Small intestine (tissue), 7 donors: ENCODE measurements at regions not wholly inside any gene's neighbourhood (a gene's known extent, or its start where the extent isn't known, plus 50 kb on each side); places are given as distances from the start of the nearest gene placed in this dataset.

Experiments used
- DNase-seq, 2 donors: peaks; one replicate each; pipeline versions ENCODE4 v3.0.0 to v3.0.0-alpha.2; 2013
- FAIRE-seq: peaks from 2 replicates; lab custom pipeline; 2012; peaks lifted over from hg19 to GRCh38; lab: Jason Lieb, UNC
- H3K27ac ChIP-seq, 3 donors: one replicate each; pipeline ENCODE4 v1.5.1; 2013; ENCODE audit warnings: low read length in 2 of 3, mild to moderate bottlenecking in 2 of 3, control low read depth in 1 of 3, inconsistent platforms in 1 of 3, low read depth in 1 of 3, moderate library complexity in 1 of 3
- H3K27me3 ChIP-seq, 3 donors: one replicate each; pipeline ENCODE4 v1.6.1; 2013; ENCODE audit warnings: low read length in 3 of 3, inconsistent platforms in 1 of 3; ENCODE audit not compliant: control insufficient read depth in 3 of 3, insufficient read depth in 3 of 3
- H3K36me3 ChIP-seq, 3 donors: one replicate each; pipeline ENCODE4 v1.6.1; 2013; ENCODE audit warnings: low read length in 3 of 3, inconsistent platforms in 1 of 3, low read depth in 1 of 3, mild to moderate bottlenecking in 1 of 3, moderate library complexity in 1 of 3; ENCODE audit not compliant: control insufficient read depth in 3 of 3, insufficient read depth in 2 of 3
- H3K4me1 ChIP-seq, 3 donors: one replicate each; pipeline ENCODE4 v1.6.1; 2013; ENCODE audit warnings: low read length in 2 of 3, inconsistent platforms in 1 of 3, low read depth in 1 of 3, mild to moderate bottlenecking in 1 of 3, moderate library complexity in 1 of 3; ENCODE audit not compliant: control insufficient read depth in 3 of 3, insufficient read depth in 2 of 3
- H3K4me3 ChIP-seq, 3 donors: one replicate each; pipeline ENCODE4 v1.5.1; 2013; ENCODE audit warnings: low read length in 3 of 3, control low read depth in 1 of 3, inconsistent platforms in 1 of 3, low read depth in 1 of 3, mild to moderate bottlenecking in 1 of 3, moderate library complexity in 1 of 3
- H3K9me3 ChIP-seq, 2 donors: one replicate each; pipeline ENCODE4 v1.6.1; 2013; ENCODE audit warnings: low read depth in 1 of 2, low read length in 1 of 2; ENCODE audit not compliant: control insufficient read depth in 2 of 2, insufficient read depth in 1 of 2
- WGBS, 3 donors: extraction: QIAGEN DNeasy Blood & Tissue Kit; methylation state at CpG; one replicate each; pipeline ENCODE4 v1.1.7; 2013; 5-methylcytosine and 5-hydroxymethylcytosine counted together
- donor health status: healthy with polysubstance abuse.
- donor health status: control.
- donor health status: control.
- donor health status: Bipolar disorder and iron deficiency.
- donor health status: healthy.

DNA sequence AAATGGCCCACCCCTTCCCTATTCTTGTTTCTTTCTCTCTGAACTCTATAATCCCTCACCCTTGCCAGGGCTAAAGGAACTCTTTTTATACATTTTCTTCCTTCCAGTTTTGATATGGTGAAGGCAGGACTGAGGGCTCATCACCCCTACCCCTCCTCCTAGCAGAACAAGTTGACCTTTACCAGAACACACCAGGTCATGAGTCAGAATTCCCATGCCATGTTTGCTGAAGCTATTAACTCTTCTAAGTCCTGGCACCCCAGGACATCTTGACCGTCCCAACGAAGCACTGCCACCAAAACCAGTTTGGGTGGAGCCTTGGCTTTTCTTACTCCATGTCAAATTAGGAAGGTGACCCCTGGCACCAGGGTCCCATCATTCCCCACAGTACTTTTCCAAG, 57.5 kb upstream of the DYNLT3 start:
- no peaks in the 10 kb centered on the region for H3K36me3 ChIP-seq
- H3K4me1 ChIP-seq = no peaks in the 10 kb centered on the region
- peaks cover 2 to 11% (median 2%) of the 10 kb centered on the region in 3 donors for H3K27me3 ChIP-seq
- FAIRE-seq (no peak), DNase-seq (no peak)
- H3K4me3 ChIP-seq = no peak overlapping the region
- 47 to 87% (median 59%) methylated on average over 2 of the region's 2 CpGs for WGBS, 3 donors
- H3K9me3 ChIP-seq = no peaks in the 10 kb centered on the region
- no peak overlapping the region for H3K27ac ChIP-seq

DNA sequence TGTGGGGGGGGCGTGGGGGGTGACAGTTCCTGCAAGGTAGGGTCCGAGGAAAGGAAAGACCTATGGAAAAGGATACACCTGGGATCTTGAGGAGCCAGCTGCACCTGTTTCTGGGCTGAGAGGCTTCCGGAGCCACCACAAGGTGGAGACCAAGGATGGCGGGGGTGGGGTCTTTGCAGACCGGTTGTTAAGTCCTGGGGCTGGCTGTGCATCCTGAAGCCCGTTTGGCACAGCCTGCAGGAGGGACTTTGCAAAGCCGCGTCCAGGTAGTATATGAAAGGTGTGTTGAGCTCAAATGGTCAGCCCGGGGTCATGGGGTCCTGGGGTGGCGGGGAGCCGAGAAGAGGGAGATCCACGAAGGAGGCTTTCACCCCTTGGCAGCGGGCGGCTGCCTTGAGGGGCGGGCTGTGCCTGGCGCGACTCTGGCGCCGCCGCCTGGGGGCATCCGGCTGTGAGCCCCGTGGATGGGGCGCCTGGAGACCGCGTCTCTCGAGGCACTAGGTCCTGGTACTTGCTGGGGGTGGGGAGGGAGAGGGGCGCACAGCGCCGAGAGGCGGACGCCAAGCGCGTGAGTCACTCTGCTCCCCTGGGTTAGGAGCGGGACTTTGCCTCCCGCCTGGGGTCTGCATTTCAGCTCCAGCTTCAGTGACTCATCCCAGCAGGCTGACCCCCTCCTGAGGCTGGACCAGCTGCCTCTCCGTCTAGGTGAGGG, 58.2 kb upstream of the DYNLT3 start:
- H3K4me3 ChIP-seq = no peak overlapping the region
- no peaks in the 10 kb centered on the region for H3K36me3 ChIP-seq
- DNase-seq (peak in 1 of 2 donors; percentile 25), FAIRE-seq (no peak)
- no peaks in the 10 kb centered on the region for H3K9me3 ChIP-seq
- 3 to 26% (median 16%) methylated on average over 20 to 36 of the region's 36 CpGs for WGBS, 3 donors
- H3K4me1 ChIP-seq = no peaks in the 10 kb centered on the region
- no peak overlapping the region for H3K27ac ChIP-seq
- H3K27me3 ChIP-seq = peaks cover 2 to 11% (median 2%) of the 10 kb centered on the region in 3 donors

DNA sequence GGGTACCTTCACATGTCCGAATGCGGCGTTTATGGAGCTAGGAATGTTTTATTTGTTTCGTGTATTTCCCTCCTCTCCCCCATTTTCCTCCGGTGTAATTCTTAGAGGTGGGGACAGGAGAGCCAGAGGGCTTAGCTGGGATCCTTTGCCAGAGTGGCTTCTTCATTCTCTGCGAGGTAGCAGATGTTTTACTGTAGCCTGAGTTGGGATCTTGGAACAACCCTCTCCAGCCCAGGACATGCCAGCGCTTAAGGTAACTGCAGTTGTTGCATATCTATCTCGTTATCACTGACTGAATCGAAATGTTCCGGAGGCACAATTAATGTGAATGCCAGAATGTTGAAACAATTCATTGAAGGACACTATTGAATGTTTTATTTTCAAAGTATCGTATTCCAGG, 59.0 kb upstream of the DYNLT3 start:
- DNase-seq (no peak), FAIRE-seq (no peak)
- H3K9me3 ChIP-seq = no peaks in the 10 kb centered on the region
- H3K27me3 ChIP-seq = peaks cover 2 to 11% (median 2%) of the 10 kb centered on the region in 3 donors
- no peak overlapping the region for H3K27ac ChIP-seq
- 18 to 47% (median 27%) methylated on average over 11 of the region's 11 CpGs for WGBS, 3 donors
- no peaks in the 10 kb centered on the region for H3K4me1 ChIP-seq
- no peak overlapping the region for H3K4me3 ChIP-seq
- no peaks in the 10 kb centered on the region for H3K36me3 ChIP-seq

DNA sequence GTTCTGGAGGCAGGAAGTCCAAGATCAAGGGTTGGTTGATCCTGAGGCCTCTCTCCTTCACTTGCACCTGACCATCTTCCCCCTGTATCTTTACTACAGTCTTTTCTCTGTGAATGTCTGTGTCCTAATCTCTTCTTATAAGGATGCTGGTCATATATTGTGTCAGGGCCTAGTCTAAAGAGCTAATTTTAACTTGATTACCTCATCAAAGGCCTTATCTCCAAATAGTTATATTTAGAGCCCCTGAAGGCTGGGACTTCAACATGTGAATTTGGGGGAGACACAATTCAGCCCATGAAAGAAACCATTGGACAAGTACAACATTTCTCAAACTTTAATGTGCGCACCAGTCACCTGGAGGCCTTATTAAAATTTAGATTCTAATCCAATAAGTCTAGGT, 62.8 kb upstream of the DYNLT3 start:
- FAIRE-seq = no peak
- no peaks in the 10 kb centered on the region for H3K9me3 ChIP-seq
- DNase-seq = no peak
- H3K27ac ChIP-seq = no peak overlapping the region
- H3K36me3 ChIP-seq = no peaks in the 10 kb centered on the region
- 94 to 100% (median 100%) methylated on average over 1 of the region's 1 CpG for WGBS, 3 donors
- peaks cover 2 to 8% (median 2%) of the 10 kb centered on the region in 3 donors for H3K27me3 ChIP-seq
- no peak overlapping the region for H3K4me3 ChIP-seq
- no peaks in the 10 kb centered on the region for H3K4me1 ChIP-seq

DNA sequence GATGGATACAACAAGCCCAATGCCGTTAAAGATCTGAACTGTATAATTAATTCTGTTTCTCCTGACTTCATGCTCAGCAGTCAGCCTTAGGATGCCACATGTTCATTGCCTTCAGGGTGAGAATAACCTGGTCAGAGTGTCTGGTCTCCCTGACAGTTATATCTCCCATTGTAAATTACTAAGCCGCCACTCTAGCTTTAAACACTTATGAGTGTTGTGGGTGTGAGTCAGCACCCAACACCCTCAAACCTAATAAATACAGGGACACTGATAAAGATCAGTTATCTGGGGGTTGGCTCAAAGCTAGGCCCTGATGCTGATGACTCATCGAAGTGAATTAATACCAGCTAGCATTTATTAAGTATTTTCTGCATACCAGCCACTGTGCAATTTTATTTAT, 64.9 kb upstream of the DYNLT3 start:
- no peak overlapping the region for H3K27ac ChIP-seq
- FAIRE-seq = no peak
- 34 to 55% (median 47%) methylated on average over 3 of the region's 3 CpGs for WGBS, 3 donors
- H3K4me3 ChIP-seq = no peak overlapping the region
- H3K27me3 ChIP-seq = no peaks in the 10 kb centered on the region
- no peaks in the 10 kb centered on the region for H3K36me3 ChIP-seq
- peak in 1 of 2 donors; percentile 52 for DNase-seq
- H3K4me1 ChIP-seq = no peaks in the 10 kb centered on the region
- no peaks in the 10 kb centered on the region for H3K9me3 ChIP-seq

DNA sequence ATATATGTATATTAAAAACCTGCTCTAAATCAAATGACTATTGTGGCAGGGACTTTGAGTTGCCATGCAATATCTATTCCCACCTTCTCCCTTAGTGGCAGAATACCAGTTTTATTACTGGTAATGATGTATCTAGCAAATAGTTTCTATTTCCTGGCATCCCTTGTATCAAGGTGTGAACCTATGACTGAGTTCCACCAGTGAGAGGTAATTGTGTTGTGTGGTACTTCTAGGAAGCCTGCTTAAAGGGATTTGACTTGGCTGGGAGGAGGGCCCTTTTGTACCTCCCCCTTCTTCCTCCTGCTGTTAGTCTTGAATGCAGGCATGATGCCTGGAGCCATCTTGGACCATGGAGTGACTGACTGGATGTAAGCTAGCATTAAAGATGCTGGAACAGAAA, 65.4 kb upstream of the DYNLT3 start:
- no peaks in the 10 kb centered on the region for H3K27me3 ChIP-seq
- H3K4me3 ChIP-seq = no peak overlapping the region
- FAIRE-seq (no peak), DNase-seq (no peak)
- H3K9me3 ChIP-seq = no peaks in the 10 kb centered on the region
- no peaks in the 10 kb centered on the region for H3K4me1 ChIP-seq
- no peak overlapping the region for H3K27ac ChIP-seq
- no peaks in the 10 kb centered on the region for H3K36me3 ChIP-seq

DNA sequence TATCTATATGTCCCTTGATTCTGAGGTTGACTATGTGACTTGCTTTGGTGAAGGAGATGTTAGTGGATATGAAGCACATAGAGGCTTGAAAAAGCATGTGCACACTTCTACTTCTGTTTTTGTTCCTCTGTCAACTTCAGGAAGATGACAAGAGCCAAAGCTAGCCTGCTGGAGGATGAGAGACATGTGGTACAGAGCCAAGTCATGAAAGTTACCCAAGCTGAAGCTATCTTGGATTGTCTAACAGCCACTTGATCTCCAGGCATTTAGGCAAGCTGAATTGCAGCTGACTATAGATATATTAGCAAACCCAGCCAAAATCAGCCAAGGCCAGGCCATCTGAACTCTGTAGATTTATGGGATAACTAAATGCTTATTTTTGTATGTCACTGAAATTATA, 70.8 kb upstream of the DYNLT3 start:
- FAIRE-seq (no peak), DNase-seq (no peak)
- Histone ChIP-seq H3K9me3 (peaks cover 2 to 8% of the 10 kb centered on the region in 2 donors), H3K36me3 (no peaks in the 10 kb centered on the region), H3K27ac (no peak overlapping the region), H3K4me1 (no peaks in the 10 kb centered on the region), H3K4me3 (no peak overlapping the region), H3K27me3 (no peaks in the 10 kb centered on the region)

DNA sequence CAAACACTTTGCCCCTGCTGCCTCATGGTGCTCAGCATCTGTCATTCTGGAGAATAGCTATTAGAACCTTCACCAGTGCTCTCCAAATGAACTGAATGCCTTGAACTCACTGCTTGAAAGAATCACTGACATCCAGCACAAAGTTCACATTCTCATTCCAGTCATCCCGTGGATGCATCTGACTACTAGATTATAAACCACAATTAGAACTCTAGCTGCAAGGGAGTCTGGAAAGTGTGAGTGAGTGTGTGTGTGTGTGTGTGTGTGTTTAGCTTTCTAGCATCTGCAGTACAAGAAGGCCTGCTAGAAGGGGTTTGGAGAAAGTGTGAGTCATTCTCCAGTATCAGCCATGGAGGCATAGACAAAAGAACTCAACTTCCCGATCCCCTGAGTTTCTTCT, 71.3 kb upstream of the DYNLT3 start:
- Histone ChIP-seq H3K36me3 (no peaks in the 10 kb centered on the region), H3K9me3 (peaks cover 2 to 8% of the 10 kb centered on the region in 2 donors), H3K4me3 (no peak overlapping the region), H3K4me1 (no peaks in the 10 kb centered on the region), H3K27me3 (no peaks in the 10 kb centered on the region), H3K27ac (no peak overlapping the region)
- FAIRE-seq (no peak), DNase-seq (no peak)
- 44 to 90% (median 76%) methylated on average over 2 of the region's 2 CpGs for WGBS, 3 donors

DNA sequence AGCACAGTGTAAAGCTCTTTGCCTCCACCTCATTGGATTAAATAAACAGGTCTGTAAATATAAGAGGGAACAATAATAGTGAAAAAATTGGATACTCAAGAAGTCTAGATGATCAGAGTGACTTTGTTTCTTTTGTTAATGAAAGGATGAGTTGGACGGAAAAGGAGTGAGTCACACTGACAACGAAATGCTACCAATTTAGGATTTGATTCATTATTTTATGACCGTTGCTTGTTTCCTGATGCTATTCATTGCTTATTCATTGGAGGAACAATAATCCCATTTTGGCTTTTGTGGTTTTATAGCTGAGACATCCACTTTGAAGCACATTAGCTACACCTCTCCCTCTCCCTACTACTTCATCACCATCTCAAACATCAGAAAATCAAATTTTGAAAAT, 74.4 kb upstream of the DYNLT3 start:
- Histone ChIP-seq H3K27me3 (no peaks in the 10 kb centered on the region), H3K4me1 (no peaks in the 10 kb centered on the region), H3K27ac (no peak overlapping the region), H3K4me3 (no peak overlapping the region), H3K9me3 (peaks cover 2 to 8% of the 10 kb centered on the region in 2 donors), H3K36me3 (no peaks in the 10 kb centered on the region)
- FAIRE-seq (no peak), DNase-seq (no peak)
- WGBS, 3 donors = 24 to 39% (median 30%) methylated on average over 3 of the region's 3 CpGs
